Activated T-cell treated with anti-CD3 and anti-CD28 coated beads, Interleukin-2, amount 50 U/mL, for 24 hours (primary cell): ENCODE measurements at regions not wholly inside any gene's neighbourhood (a gene's known extent, or its start where the extent isn't known, plus 50 kb on each side); places are given as distances from the start of the nearest gene placed in this dataset.

Experiments
- DNase-seq: peaks from one replicate; pipeline ENCODE4 v3.0.0-alpha.2; 2020
- H3K27ac Mint-ChIP-seq: 2 replicates; pipeline ENCODE4 v1.8.0; 2020; ENCODE audit warnings: mild to moderate bottlenecking, mixed read lengths
- H3K27me3 Mint-ChIP-seq: 2 replicates; pipeline ENCODE4 v1.8.0; 2020; ENCODE audit warnings: mixed read lengths
- H3K36me3 Mint-ChIP-seq: 2 replicates; pipeline ENCODE4 v1.8.0; 2020; ENCODE audit warnings: low read depth, mixed read lengths
- H3K4me1 Mint-ChIP-seq: 2 replicates; pipeline ENCODE4 v1.8.0; 2020; ENCODE audit warnings: low read depth, mixed read lengths
- H3K4me3 Mint-ChIP-seq: 2 replicates; pipeline ENCODE4 v1.8.0; 2020; ENCODE audit warnings: mild to moderate bottlenecking, moderate library complexity, mixed read lengths
- H3K9me3 Mint-ChIP-seq: 2 replicates; pipeline ENCODE4 v1.8.0; 2020; ENCODE audit warnings: mixed read lengths

DNA sequence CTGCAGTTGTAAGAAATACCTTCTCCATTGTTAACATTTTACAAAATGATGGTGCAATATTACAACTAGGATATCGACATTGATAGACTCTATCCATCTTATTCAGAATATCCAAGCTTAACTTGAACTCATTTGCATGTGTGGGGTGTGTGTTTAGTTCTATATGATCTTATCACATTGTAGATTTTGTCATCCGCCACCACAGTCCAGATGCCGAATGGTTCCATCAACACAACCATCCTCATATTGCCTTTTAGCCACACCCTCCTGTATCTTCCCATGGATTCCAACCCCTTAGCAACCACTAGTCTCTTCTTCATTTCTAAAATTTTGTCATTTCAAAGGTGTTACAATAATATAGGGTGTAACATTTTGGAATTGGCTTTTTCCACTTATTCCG is 452.9 kb upstream of the AKR1E2 start:
- Mint-ChIP-seq H3K36me3 (no peaks in the 10 kb centered on the region), H3K4me1 (no peaks in the 10 kb centered on the region), H3K9me3 (no peaks in the 10 kb centered on the region), H3K27ac (no peak overlapping the region), H3K4me3 (no peak overlapping the region), H3K27me3 (peaks cover 11% of the 10 kb centered on the region)
- DNase-seq: no peak

DNA sequence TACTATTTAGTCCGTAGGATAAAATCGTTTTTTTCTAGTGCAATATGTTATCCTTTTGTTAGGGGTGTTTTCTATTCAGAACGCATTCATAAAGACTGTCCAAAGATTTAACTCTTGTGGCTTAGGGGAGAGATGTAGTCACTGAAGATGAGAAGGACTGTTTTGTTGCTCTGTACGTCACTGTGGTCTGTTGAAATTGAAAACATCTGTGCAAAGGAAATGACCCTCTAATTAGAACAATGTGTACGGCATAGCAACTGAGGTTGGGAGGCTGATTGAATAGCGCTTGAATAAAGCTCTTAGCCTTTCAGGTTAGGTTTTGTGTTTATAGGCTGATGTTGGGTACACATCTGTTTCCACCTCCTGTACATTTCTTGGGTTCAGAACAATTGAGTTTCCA is 453.4 kb upstream of the AKR1E2 start:
- Mint-ChIP-seq H3K36me3 (no peaks in the 10 kb centered on the region), H3K4me3 (no peak overlapping the region), H3K4me1 (no peaks in the 10 kb centered on the region), H3K27ac (no peak overlapping the region), H3K27me3 (peaks cover 11% of the 10 kb centered on the region), H3K9me3 (no peaks in the 10 kb centered on the region)
- no peak for DNase-seq

GRCh38 chr10:4371691-4372295 is 454.2 kb upstream of the AKR1E2 start:
- H3K4me1 Mint-ChIP-seq: no peaks in the 10 kb centered on the region
- H3K4me3 Mint-ChIP-seq: no peak overlapping the region
- no peaks in the 10 kb centered on the region for H3K36me3 Mint-ChIP-seq
- no peak overlapping the region for H3K27ac Mint-ChIP-seq
- no peaks in the 10 kb centered on the region for H3K9me3 Mint-ChIP-seq
- peaks cover 11% of the 10 kb centered on the region for H3K27me3 Mint-ChIP-seq
- no peak for DNase-seq

DNA sequence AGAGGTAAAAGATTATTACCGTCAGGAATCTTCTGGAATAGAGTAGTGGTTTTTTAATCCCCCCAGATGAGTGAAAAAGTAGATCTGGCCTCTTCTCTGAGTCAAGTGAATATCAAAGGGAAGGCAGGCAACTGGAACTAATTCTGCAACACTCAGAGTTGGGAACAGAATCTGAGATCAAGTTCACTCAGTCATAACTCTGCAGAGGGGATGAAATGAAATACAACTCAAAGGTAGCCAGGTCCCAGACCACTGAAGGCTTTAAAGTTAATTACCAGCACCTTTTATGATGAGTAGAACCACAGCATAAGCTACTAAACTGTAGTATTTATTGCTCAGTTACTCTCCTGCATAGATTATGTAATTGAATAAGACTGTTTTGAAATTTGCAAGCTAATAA is 455.6 kb upstream of the AKR1E2 start:
- Mint-ChIP-seq H3K4me1 (no peaks in the 10 kb centered on the region), H3K27me3 (peaks cover 11% of the 10 kb centered on the region), H3K27ac (no peak overlapping the region), H3K9me3 (no peaks in the 10 kb centered on the region), H3K36me3 (no peaks in the 10 kb centered on the region), H3K4me3 (no peak overlapping the region)
- DNase-seq: no peak

DNA sequence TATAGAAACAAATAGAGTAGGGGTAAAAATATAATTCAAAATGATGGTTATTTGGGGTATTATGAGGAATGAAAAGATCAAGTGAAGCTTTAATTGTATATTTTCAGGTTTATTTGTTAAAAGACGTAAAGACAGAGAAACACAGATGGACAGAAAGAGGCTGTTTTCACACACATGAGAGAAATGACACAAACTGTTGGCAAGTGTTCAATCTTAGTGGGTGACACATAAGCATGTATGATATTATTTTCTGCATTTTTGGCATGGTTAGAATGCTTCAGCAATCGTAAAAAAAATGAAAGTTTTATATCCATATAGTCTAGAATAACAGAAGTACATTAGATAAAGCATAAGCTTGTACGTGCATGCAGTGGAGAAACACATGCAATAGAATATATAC is 464.4 kb upstream of the AKR1E2 start:
- Mint-ChIP-seq H3K36me3 (no peaks in the 10 kb centered on the region), H3K4me1 (no peaks in the 10 kb centered on the region), H3K27me3 (peaks cover 12% of the 10 kb centered on the region), H3K4me3 (no peak overlapping the region), H3K27ac (no peak overlapping the region), H3K9me3 (no peaks in the 10 kb centered on the region)
- no peak for DNase-seq

DNA sequence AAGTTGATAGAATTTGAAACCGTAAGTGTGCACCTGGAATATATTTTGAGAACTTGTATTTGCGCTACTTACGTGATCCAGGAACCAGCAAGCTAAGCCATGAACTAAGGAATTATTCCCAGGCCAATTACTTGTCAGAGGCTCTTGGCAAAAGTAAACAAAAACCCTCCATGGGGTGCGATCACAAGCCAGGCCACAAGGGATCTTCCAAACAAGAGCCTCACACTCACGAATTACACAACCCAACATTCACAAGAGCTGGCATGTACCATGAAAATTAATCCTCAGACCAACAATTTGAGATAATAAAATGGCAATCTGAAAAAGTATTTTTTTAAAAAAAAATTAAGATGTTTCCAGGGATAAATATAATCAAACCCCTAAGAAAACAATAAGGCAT is 467.0 kb upstream of the AKR1E2 start:
- no peaks in the 10 kb centered on the region for H3K9me3 Mint-ChIP-seq
- H3K27me3 Mint-ChIP-seq: peaks cover 24% of the 10 kb centered on the region
- H3K4me1 Mint-ChIP-seq: peaks cover 2% of the 10 kb centered on the region
- H3K36me3 Mint-ChIP-seq: no peaks in the 10 kb centered on the region
- no peak for DNase-seq
- H3K4me3 Mint-ChIP-seq: no peak overlapping the region
- no peak overlapping the region for H3K27ac Mint-ChIP-seq

- Mint-ChIP-seq H3K36me3 (no peaks in the 10 kb centered on the region), H3K9me3 (no peaks in the 10 kb centered on the region), H3K4me1 (peaks cover 12% of the 10 kb centered on the region), H3K27me3 (peaks cover 28% of the 10 kb centered on the region), H3K27ac (no peak overlapping the region), H3K4me3 (no peak overlapping the region)
- no peak for DNase-seq
Measured at GRCh38 chr10:4357911-4358310, 468.1 kb upstream of the AKR1E2 start.

DNA sequence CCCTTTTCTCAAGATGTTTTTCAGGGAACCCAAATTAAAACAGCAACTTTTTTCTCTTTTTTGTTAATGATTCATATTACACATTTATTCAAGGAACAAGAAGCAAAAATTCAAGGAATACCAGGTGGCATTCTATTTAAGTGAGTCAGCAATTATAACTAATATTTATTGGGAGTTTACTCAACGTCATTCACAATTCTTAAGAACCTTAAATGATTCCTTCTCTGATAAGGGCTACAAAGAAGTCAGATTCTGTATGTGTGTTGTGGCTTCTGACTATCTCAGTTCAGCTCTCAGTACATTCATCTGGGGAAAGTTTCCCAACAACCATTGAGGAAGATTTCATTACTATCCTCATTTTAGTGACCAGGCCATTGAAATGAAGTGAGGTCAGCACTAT is 470.7 kb upstream of the AKR1E2 start:
- H3K9me3 Mint-ChIP-seq: no peaks in the 10 kb centered on the region
- no peaks in the 10 kb centered on the region for H3K36me3 Mint-ChIP-seq
- H3K4me1 Mint-ChIP-seq: peaks cover 15% of the 10 kb centered on the region
- H3K4me3 Mint-ChIP-seq: no peak overlapping the region
- H3K27ac Mint-ChIP-seq: no peak overlapping the region
- H3K27me3 Mint-ChIP-seq: peaks cover 29% of the 10 kb centered on the region
- no peak for DNase-seq

DNA sequence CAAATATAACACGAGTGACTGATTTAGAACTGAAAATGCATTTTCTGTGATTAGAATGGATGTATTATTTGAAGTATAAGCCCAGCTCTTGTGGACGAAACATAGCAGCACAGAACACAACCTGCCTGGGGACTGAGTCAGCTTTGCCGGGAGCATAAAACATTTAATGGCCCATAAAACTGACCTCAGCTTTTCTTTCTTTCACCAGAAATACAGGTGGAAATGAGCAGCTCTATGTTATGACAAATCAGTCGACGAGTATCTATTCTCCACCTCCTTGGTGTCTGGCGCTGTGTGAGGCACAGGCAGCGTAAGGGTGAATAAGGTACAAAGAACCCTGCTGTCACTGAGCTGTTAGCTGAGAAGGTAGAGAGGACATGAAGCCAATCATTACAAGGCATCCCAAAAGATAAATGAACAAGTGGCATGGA is 471.6 kb upstream of the AKR1E2 start:
- DNase-seq: no peak
- Mint-ChIP-seq H3K27ac (no peak overlapping the region), H3K36me3 (no peaks in the 10 kb centered on the region), H3K4me3 (no peak overlapping the region), H3K27me3 (peaks cover 32% of the 10 kb centered on the region), H3K4me1 (peaks cover 15% of the 10 kb centered on the region), H3K9me3 (no peaks in the 10 kb centered on the region)

- Mint-ChIP-seq H3K4me1 (peaks cover 15% of the 10 kb centered on the region), H3K9me3 (no peaks in the 10 kb centered on the region), H3K36me3 (no peaks in the 10 kb centered on the region), H3K4me3 (no peak overlapping the region), H3K27ac (no peak overlapping the region), H3K27me3 (peaks cover 32% of the 10 kb centered on the region)
- no peak for DNase-seq
Measured at GRCh38 chr10:4353964-4354363, 472.0 kb upstream of the AKR1E2 start.

DNA sequence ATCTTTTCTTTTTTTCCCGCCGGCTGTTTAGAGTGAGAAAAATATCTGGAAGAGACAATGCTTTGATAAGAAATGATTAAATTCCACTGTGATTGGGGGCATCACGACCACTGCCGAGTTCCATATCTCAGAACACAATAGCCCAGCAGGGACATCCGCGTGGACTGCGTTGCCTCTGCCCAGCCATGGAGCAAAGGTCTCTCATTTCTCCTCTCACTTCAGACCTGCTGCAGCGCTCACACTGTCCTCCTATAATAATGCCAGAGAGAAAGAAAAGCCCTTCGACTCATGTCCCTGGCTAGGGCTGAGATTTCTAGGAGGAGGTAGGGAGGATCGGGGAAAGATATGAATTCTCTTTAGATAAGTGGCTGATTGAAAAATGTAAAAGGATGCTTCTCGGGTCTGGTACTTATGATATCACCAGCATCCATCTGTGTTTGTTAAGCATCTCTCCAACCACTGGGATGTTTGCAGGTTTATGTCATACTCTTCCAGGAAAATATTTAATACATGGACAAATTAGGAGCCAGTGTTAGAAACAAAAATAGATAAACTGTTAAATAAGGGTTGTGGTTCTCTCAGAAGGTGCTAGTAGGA is 472.9 kb upstream of the AKR1E2 start:
- Mint-ChIP-seq H3K9me3 (no peaks in the 10 kb centered on the region), H3K27ac (no peak overlapping the region), H3K36me3 (no peaks in the 10 kb centered on the region), H3K4me1 (peaks cover 15% of the 10 kb centered on the region), H3K27me3 (peaks cover 32% of the 10 kb centered on the region), H3K4me3 (no peak overlapping the region)
- no peak for DNase-seq

DNA sequence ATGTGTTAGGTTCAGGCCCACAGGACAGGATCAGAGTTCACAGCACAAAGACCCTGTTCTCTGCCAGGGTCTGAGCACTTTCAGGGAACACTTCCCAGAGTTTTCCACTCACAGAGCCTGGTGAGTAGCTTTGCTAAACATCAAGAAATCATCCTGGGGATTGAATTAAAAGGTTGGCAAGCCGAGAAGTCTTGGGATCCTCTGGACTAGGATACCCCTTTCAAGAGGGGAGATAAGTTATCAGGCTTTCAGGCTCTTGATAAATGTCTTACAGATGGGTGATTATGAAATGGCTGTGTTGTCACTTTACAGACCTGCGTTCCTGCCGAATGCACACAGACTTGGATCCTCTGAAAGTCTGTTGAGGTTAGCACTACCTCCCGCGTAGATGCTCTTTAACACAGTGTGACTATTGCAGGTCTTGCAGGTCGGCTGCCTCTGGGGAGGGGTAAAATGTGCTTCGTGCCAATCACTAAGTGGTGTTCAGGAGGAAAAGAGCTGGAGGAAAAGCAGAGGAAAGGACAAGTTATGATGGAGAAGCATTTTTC is 473.5 kb upstream of the AKR1E2 start:
- no peak overlapping the region for H3K4me3 Mint-ChIP-seq
- peaks cover 32% of the 10 kb centered on the region for H3K27me3 Mint-ChIP-seq
- no peaks in the 10 kb centered on the region for H3K9me3 Mint-ChIP-seq
- H3K27ac Mint-ChIP-seq: no peak overlapping the region
- H3K36me3 Mint-ChIP-seq: no peaks in the 10 kb centered on the region
- DNase-seq: no peak
- H3K4me1 Mint-ChIP-seq: peaks cover 15% of the 10 kb centered on the region

DNA sequence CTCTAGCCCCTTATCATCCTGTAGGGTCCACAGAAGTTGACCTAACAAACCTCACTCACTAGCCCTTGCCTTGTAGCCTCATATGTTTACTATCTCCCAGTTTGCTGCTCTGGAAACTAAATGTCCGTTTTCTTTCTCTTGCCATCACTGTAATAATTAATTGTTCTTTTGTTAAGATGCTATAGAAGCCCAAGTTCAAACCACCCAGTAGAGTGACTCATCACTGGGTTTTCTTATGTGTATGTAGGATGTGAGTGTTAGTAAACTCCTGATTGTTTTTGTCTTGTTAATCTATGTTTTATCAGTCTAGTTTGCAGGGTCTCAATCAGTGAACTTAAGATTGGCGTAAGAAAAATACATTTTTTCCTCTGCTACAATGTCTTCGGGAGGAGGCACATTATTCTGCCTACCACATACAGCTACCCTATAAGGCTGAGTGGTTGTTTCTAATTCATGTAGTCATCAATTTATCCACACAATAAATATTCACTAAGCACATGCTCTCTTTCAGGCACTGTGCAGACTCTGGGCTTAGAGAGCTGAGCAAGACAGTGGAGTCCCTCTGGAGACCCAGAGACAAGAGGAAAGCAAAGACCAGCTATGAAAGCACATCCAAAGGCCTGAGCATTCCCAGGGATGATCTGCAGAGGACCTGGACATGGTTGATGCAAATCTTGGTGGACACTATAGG is 474.1 kb upstream of the AKR1E2 start:
- Mint-ChIP-seq H3K27ac (no peak overlapping the region), H3K4me1 (peaks cover 15% of the 10 kb centered on the region), H3K9me3 (no peaks in the 10 kb centered on the region), H3K27me3 (peaks cover 30% of the 10 kb centered on the region), H3K4me3 (no peak overlapping the region), H3K36me3 (no peaks in the 10 kb centered on the region)
- no peak for DNase-seq

GRCh38 chr10:4347397-4347796 is 478.6 kb upstream of the AKR1E2 start:
- H3K27me3 Mint-ChIP-seq: peaks cover 12% of the 10 kb centered on the region
- no peak overlapping the region for H3K27ac Mint-ChIP-seq
- no peak overlapping the region for H3K4me3 Mint-ChIP-seq
- H3K36me3 Mint-ChIP-seq: no peaks in the 10 kb centered on the region
- H3K4me1 Mint-ChIP-seq: peaks cover 28% of the 10 kb centered on the region
- H3K9me3 Mint-ChIP-seq: no peaks in the 10 kb centered on the region
- DNase-seq: no peak
